Transverse colon (tissue), 4 donors: ENCODE measurements at regions not wholly inside any gene's neighbourhood (a gene's known extent, or its start where the extent isn't known, plus 50 kb on each side); places are given as distances from the start of the nearest gene placed in this dataset.

Experiments used
- CTCF ChIP-seq, 5 experiments: fragments of 200-600 bp in 3 of 5; fragments of 450-650 bp in 2 of 5; sonication (generic) in 3 of 5; IDR thresholded peaks; 1 replicate in 2 of 5; 2 replicates in 3 of 5; pipeline ENCODE4 v1.5.1; 2016 to 2017; ENCODE audit warnings: antibody characterized with exemption in 5 of 5, inconsistent platforms in 3 of 5, mild to moderate bottlenecking in 2 of 5, moderate library complexity in 1 of 5
- EP300 ChIP-seq: sonication (generic); formaldehyde crosslinking; IDR thresholded peaks from one replicate; pipeline ENCODE4 v1.6.1; 2017; ENCODE audit warnings: antibody characterized with exemption, low read depth
- POLR2A ChIP-seq: fragments of 450-650 bp; IDR thresholded peaks from one replicate; pipeline ENCODE4 v1.6.1; 2016; ENCODE audit warnings: antibody characterized with exemption, mild to moderate bottlenecking, moderate library complexity
- POLR2AphosphoS5 ChIP-seq, 3 donors: sonication (generic); formaldehyde crosslinking; IDR thresholded peaks; one replicate each; pipeline ENCODE4 v1.6.1; 2016; ENCODE audit warnings: antibody characterized with exemption in 3 of 3

GRCh38 chr3:18982920-18983319 lies 165.4 kb upstream of the KCNH8 start:
- TF ChIP-seq POLR2AphosphoS5 (IDR thresholded peaks at IDR 0.05) (no peak), CTCF (IDR thresholded peaks at IDR 0.05) (no peak), POLR2A (no peak), EP300 (no peak)
